A673 (cell line): ENCODE measurements at regions not wholly inside any gene's neighbourhood (a gene's known extent, or its start where the extent isn't known, plus 50 kb on each side); places are given as distances from the start of the nearest gene placed in this dataset.

ENCODE experiments used
- BruUV-seq: library from RNA; stranded (reverse); fragments of 400-500 nt; replicated peaks from 2 replicates; lab custom pipeline; 2021; lab: Mats Ljungman, UMichigan
- CTCF ChIA-PET: fragments of 300-600 bp; sonication (Branson Sonifier 250); formaldehyde crosslinking; loops from one replicate; lab custom pipeline; 2022; ENCODE audit warnings: antibody characterized with exemption; lab: Charles Lee
- POLR2A ChIA-PET: fragments of 300-600 bp; sonication (Branson Sonifier 250); formaldehyde crosslinking; loops from one replicate; lab custom pipeline; 2022; ENCODE audit warnings: antibody characterized with exemption; ENCODE audit not compliant: low non-redundant PET; lab: Charles Lee
- DNase-seq: peaks from one replicate; pipeline ENCODE4 v3.0.0-alpha.2; 2015; ENCODE audit warnings: low spot score
- H3K27ac ChIP-seq: fragments of 200-600 bp; sonication (generic); 2 replicates; pipeline ENCODE4 v1.5.1; 2016; ENCODE audit warnings: mixed run types, low read depth, mild to moderate bottlenecking, mixed read lengths, antibody characterized with exemption, low read length; ENCODE audit not compliant: poor library complexity, severe bottlenecking
- H3K27me3 ChIP-seq: fragments of 200-600 bp; sonication (generic); replicated peaks from 2 replicates; pipeline ENCODE4 v1.6.1; 2017; ENCODE audit warnings: mixed run types, low read depth, mild to moderate bottlenecking, mixed read lengths, antibody characterized with exemption, low read length; ENCODE audit not compliant: insufficient read depth, poor library complexity
- H3K36me3 ChIP-seq: fragments of 200-600 bp; sonication (generic); 2 replicates; pipeline ENCODE4 v1.6.1; 2016; ENCODE audit warnings: mixed run types, mild to moderate bottlenecking, mixed read lengths, antibody characterized with exemption, low read length; ENCODE audit not compliant: insufficient read depth, poor library complexity, severe bottlenecking
- H3K4me1 ChIP-seq: fragments of 200-600 bp; sonication (generic); 2 replicates; pipeline ENCODE4 v1.6.1; 2017; ENCODE audit warnings: mixed run types, mild to moderate bottlenecking, mixed read lengths, antibody characterized with exemption, low read length; ENCODE audit not compliant: insufficient read depth, poor library complexity, severe bottlenecking
- H3K4me3 ChIP-seq: fragments of 200-600 bp; sonication (generic); 2 replicates; pipeline ENCODE4 v1.5.1; 2016; ENCODE audit warnings: low read depth, mixed run types, mild to moderate bottlenecking, mixed read lengths, low read length; ENCODE audit not compliant: poor library complexity, severe bottlenecking
- H3K9me3 ChIP-seq: fragments of 200-600 bp; sonication (generic); 2 replicates; pipeline ENCODE4 v1.6.1; 2016; ENCODE audit warnings: mixed run types, low read depth, mild to moderate bottlenecking, mixed read lengths, antibody characterized with exemption, low read length; ENCODE audit not compliant: poor library complexity, severe bottlenecking
- EZH2 ChIP-seq: fragments of 200-600 bp; sonication (generic); IDR thresholded peaks from 2 replicates; pipeline ENCODE4 v1.6.1; 2017; ENCODE audit warnings: borderline replicate concordance, low read depth, mild to moderate bottlenecking, mixed read lengths, antibody characterized with exemption, low read length; ENCODE audit not compliant: poor library complexity, severe bottlenecking
- intact Hi-C: fragments of 100-400 bp; cut with micrococcal nuclease; formaldehyde crosslinking; loops from one replicate; pipeline ENCODE4 v1.10.0; 2022; ENCODE audit not compliant: unreplicated experiment
- TF ChIP-seq, protein P1 (sequence below): fragments of 300-800, 200-600 bp; sonication (generic); conservative IDR thresholded peaks from 2 replicates; pipeline ENCODE4 v1.5.1; 2017; ENCODE audit warnings: low read depth, mild to moderate bottlenecking, antibody characterized with exemption, low read length, moderate library complexity, mixed read lengths

DNA sequence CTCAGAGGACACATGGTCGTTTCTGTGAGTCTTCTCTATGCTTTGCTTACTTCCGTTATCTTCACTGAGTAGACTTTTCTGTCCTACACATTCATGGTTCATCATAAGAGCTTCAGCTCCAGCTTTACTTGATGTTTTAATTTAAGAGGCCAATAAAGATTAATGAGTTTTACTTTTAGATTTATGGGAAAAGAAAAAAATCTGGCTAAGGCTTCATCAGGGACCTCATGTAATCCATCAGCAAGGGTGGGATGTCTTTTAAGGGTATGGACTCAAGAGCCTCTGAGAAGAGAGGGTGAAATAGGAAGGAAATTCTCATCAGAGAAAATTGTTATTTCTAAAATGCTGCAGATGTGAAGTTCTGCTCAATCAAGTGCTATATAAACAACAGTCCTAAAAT lies 963.0 kb upstream of the RAG2 start:
- POLR2A ChIA-PET, result interaction anchor here (0.6 kb wide), 1 partner anchor 1646 kb away, joined by 3 read pairs; no protein-coding TSS in a partner anchor
- Histone ChIP-seq H3K4me1 (peaks cover 11% of the 10 kb centered on the region), H3K36me3 (no peaks in the 10 kb centered on the region), H3K4me3 (no peak overlapping the region), H3K9me3 (no peaks in the 10 kb centered on the region), H3K27ac (no peak overlapping the region), H3K27me3 (no peaks in the 10 kb centered on the region)
- BruUV-seq, result no TSS peak
- DNase-seq, result no peak
- TF ChIP-seq, protein P1, sequence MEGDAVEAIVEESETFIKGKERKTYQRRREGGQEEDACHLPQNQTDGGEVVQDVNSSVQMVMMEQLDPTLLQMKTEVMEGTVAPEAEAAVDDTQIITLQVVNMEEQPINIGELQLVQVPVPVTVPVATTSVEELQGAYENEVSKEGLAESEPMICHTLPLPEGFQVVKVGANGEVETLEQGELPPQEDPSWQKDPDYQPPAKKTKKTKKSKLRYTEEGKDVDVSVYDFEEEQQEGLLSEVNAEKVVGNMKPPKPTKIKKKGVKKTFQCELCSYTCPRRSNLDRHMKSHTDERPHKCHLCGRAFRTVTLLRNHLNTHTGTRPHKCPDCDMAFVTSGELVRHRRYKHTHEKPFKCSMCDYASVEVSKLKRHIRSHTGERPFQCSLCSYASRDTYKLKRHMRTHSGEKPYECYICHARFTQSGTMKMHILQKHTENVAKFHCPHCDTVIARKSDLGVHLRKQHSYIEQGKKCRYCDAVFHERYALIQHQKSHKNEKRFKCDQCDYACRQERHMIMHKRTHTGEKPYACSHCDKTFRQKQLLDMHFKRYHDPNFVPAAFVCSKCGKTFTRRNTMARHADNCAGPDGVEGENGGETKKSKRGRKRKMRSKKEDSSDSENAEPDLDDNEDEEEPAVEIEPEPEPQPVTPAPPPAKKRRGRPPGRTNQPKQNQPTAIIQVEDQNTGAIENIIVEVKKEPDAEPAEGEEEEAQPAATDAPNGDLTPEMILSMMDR, result no peak
- intact Hi-C loops, result no loop called here
- CTCF ChIA-PET, result no interaction called here

DNA sequence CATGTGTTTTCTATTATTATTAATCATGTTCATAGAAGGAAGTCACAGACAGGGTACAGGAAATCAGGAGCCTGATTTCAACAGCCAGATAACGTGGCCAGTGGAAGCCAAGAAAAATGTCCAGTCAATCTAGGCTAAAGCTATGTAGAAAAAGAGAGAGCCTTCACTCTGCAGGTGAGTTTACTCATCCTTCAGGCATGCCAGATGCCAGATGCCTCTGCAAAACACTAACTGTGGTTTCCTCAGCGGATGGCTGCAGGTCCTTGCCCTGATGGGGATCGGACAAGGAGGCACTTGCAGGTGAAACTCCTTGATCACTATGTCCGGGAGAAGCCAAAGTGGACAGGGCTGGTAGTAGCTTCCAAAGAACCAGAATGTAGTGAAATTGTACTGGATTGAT lies 962.3 kb upstream of the RAG2 start:
- no peaks in the 10 kb centered on the region for H3K27me3 ChIP-seq
- TF ChIP-seq, protein P1, result no peak
- TF ChIP-seq EZH2, result no peak
- no peak overlapping the region for H3K27ac ChIP-seq
- H3K4me1 ChIP-seq, result peaks cover 11% of the 10 kb centered on the region
- POLR2A ChIA-PET, result interaction anchor here (0.6 kb wide), 1 partner anchor 24 kb away, joined by 3 read pairs; no protein-coding TSS in a partner anchor
- H3K4me3 ChIP-seq, result no peak overlapping the region
- CTCF ChIA-PET, result no interaction called here
- H3K36me3 ChIP-seq, result no peaks in the 10 kb centered on the region
- no TSS peak for BruUV-seq
- intact Hi-C loops, result no loop called here
- peak; percentile 43 for DNase-seq
- no peaks in the 10 kb centered on the region for H3K9me3 ChIP-seq

DNA sequence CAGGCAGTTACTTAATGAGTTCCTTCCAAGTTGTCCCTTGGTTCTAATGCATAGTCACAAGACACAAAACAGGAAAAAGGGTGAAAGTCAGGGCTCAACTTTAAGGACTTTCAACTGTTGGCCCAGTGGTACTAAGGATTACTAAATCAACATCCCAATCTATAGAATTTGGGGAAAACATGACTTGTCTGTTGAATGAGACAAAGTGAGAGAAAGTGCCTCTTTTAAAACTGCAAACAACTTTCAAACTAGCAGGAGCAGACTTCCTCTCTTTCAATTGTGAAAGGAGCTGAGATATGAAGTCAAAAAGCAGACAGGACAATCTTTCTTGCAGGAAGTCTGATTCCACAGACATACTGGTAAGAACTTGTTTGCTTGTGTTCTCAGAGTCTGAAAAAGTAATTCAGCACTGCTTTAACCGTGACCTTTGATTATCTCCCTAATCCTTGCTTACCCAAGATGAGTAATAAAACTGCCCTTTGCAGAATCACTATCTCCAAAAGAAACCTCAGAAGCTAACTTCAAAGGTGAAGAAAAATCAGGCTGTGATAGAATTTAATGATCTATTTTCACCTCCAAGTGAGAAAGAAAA lies 960.7 kb upstream of the RAG2 start:
- ChIA-PET POLR2A (no interaction called here), CTCF (no interaction called here)
- no peak for DNase-seq
- TF ChIP-seq, protein P1, result no peak
- no peak for TF ChIP-seq EZH2
- no peaks in the 10 kb centered on the region for H3K27me3 ChIP-seq
- intact Hi-C loops, result no loop called here
- H3K4me3 ChIP-seq, result no peak overlapping the region
- peaks cover 11% of the 10 kb centered on the region for H3K4me1 ChIP-seq
- no peak overlapping the region for H3K27ac ChIP-seq
- no peaks in the 10 kb centered on the region for H3K9me3 ChIP-seq
- BruUV-seq, result no TSS peak
- H3K36me3 ChIP-seq, result no peaks in the 10 kb centered on the region
